BJ (cell line): ENCODE measurements at regions not wholly inside any gene's neighbourhood (a gene's known extent, or its start where the extent isn't known, plus 50 kb on each side); places are given as distances from the start of the nearest gene placed in this dataset.

Experiments
- CTCF ChIA-PET: fragments of 350-600 bp; formaldehyde crosslinking; extraction: SDS; loops from one replicate; lab custom pipeline; 2021; ENCODE audit warnings: antibody characterized with exemption, inconsistent platforms; lab: Yijun Ruan, JAX
- POLR2A ChIA-PET: fragments of 300-600 bp; sonication (Branson Sonifier 250); formaldehyde crosslinking; extraction: SDS; loops from one replicate; lab custom pipeline; 2021; ENCODE audit warnings: antibody characterized with exemption; lab: Charles Lee
- DNase-seq: peaks from one replicate; pipeline ENCODE4 v3.0.0-alpha.2; 2011; ENCODE audit warnings: low read depth
- H3K27me3 ChIP-seq: 2 replicates; pipeline ENCODE4 v1.6.0; 2011; ENCODE audit warnings: low read length; ENCODE audit not compliant: control insufficient read depth, insufficient read depth
- H3K36me3 ChIP-seq: 2 replicates; pipeline ENCODE4 v1.5.1; 2011; ENCODE audit warnings: low read length; ENCODE audit not compliant: control insufficient read depth, insufficient read depth
- H3K4me3 ChIP-seq: 2 replicates; pipeline ENCODE4 v1.5.1; 2011; ENCODE audit warnings: low read depth, mild to moderate bottlenecking, control low read depth, low read length
- TF ChIP-seq, protein P1 (sequence below): IDR thresholded peaks from 2 replicates; pipeline ENCODE4 v1.5.1; 2011; ENCODE audit warnings: low read depth, mild to moderate bottlenecking, control low read depth, inconsistent platforms, low read length, moderate library complexity; ENCODE audit not compliant: insufficient read depth

DNA sequence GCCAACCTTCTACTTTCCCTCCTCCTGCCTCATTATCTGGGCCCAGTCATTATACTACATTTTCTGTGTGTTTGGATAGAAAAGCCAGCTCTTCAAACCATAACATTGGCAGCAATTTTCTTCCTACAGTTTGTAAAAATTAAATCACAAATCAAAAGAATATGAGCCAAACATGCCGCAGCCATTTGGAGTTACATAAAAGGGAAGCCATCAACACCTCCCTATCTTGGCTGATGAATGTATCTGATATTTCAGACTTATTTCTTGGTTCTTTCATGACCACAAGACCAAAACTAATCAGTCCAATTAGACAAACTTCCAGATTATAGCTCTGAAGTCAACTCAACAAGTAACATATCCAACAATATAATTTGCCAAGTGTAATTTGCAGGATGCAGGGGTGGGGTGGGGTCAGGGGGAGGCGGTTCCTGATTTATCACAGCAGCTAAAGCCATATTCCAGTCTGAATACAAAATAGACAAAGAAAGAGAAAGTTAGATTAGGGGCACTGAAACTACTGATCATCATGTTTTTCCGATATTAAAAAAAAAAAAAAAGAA, 89.4 kb upstream of the CNTLN start:
- ChIA-PET POLR2A (interaction anchor here (0.6 kb wide), 1 partner anchor 485 kb away, joined by 5 read pairs; no protein-coding TSS in a partner anchor), CTCF (interaction anchor here (1.0 kb wide), 1 partner anchor 77 kb away, joined by 3 read pairs; no protein-coding TSS in a partner anchor)
- TF ChIP-seq, protein P1, sequence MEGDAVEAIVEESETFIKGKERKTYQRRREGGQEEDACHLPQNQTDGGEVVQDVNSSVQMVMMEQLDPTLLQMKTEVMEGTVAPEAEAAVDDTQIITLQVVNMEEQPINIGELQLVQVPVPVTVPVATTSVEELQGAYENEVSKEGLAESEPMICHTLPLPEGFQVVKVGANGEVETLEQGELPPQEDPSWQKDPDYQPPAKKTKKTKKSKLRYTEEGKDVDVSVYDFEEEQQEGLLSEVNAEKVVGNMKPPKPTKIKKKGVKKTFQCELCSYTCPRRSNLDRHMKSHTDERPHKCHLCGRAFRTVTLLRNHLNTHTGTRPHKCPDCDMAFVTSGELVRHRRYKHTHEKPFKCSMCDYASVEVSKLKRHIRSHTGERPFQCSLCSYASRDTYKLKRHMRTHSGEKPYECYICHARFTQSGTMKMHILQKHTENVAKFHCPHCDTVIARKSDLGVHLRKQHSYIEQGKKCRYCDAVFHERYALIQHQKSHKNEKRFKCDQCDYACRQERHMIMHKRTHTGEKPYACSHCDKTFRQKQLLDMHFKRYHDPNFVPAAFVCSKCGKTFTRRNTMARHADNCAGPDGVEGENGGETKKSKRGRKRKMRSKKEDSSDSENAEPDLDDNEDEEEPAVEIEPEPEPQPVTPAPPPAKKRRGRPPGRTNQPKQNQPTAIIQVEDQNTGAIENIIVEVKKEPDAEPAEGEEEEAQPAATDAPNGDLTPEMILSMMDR: no peak
- no peak for DNase-seq
- no peaks in the 10 kb centered on the region for H3K36me3 ChIP-seq
- H3K27me3 ChIP-seq: 0 out of 2 replicates have a peak, but pooled peaks cover 1% of the 10 kb centered on the region
- H3K4me3 ChIP-seq: no peak overlapping the region

DNA sequence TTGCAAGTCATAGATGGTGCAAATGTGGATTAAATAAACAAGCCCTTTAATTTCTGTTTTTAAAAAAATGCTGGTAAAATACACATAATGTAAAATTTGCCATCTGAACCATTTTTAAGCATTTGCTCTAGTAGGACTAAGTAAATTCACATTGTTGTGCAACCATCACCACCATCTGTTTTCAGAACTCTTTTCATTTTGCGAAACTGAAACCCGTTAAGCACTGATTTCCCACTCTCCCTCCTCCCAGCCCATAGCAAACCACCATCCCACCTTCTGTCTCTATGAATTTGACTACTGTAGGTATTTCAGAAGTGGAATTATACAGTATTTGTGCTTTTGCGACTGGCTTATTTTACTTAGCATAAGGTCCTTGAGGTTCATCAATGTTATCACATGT, 103.3 kb upstream of the CNTLN start:
- Histone ChIP-seq H3K36me3 (no peaks in the 10 kb centered on the region), H3K27me3 (no peaks in the 10 kb centered on the region), H3K4me3 (no peak overlapping the region)
- ChIA-PET POLR2A (no interaction called here), CTCF (no interaction called here)
- no peak for DNase-seq
- TF ChIP-seq, protein P1: no peak

DNA sequence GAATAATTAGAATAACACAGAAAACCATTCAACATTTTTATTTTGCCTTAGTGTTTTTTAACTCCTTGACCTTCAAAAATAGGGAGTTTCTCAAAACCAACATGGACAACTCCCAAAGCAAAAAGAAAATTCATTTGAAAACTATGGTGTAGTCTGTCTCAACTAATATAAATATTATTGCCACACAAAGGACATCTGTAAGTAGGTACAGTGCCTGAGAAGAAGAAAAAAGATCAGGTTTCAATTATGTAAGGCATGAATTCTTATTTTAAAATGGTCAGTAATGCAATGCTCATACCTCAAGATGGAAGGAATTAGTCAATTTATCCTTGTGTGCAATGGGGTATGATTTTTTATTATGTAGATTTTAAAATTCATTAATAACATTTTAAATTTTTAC, 109.6 kb upstream of the CNTLN start:
- POLR2A ChIA-PET: no interaction called here
- TF ChIP-seq, protein P1: no peak
- H3K36me3 ChIP-seq: no peaks in the 10 kb centered on the region
- no peak overlapping the region for H3K4me3 ChIP-seq
- H3K27me3 ChIP-seq: no peaks in the 10 kb centered on the region
- CTCF ChIA-PET: no interaction called here
- DNase-seq: no peak

DNA sequence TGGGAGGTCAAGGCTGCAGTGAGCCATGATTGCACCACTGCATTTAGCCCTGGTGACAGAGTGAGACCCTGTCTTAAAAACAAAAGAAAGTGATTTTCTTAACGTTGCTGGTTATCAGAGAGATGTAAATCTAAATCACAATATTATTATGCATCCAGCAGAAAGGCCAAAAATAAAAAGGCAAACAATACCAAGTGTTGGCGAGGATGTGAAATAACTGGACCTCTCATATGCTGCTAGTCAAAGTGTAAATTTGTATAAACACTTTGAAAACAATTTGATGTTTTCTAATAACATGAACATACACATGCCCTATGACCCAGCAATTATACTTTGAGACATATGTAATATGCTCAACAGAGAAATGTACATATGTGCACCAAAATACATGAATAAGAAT, 110.7 kb upstream of the CNTLN start:
- POLR2A ChIA-PET: no interaction called here
- TF ChIP-seq, protein P1: no peak
- H3K36me3 ChIP-seq: no peaks in the 10 kb centered on the region

DNA sequence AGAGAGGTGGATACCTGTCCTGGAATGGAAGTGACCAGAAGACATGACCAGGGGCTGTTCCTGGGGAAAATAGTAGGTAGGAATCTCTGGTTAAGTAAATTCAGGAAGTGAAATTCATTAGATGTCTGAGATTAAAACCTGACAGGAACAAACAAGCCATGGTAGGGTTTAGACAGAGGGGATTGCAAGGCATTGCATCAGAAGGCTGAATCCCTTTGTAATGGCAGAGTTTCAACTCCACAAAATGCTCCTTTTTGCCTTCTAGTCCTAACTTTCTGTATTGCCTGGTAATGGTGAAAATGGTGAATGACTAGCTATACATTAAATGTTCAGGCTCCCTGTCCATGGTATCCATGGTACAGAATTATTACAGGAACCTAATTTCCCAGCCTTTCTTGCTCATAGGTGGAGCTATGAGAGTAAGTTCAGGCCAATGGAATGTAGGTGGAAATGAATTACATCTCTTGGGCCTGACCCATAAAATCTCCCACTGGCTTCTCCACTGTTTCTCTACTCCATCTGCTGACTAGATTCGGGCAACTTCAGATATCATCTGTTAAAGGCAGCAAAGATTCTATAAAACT, 113.4 kb upstream of the CNTLN start:
- ChIA-PET POLR2A (no interaction called here), CTCF (interaction anchor here (1.4 kb wide), 1 partner anchor 95 kb away, joined by 3 read pairs; no protein-coding TSS in a partner anchor)
- TF ChIP-seq, protein P1: no peak
- no peak for DNase-seq
- Histone ChIP-seq H3K4me3 (no peak overlapping the region), H3K36me3 (no peaks in the 10 kb centered on the region), H3K27me3 (no peaks in the 10 kb centered on the region)

More for the DNA sequence above, 110.7 kb upstream of the CNTLN start:
- Histone ChIP-seq H3K4me3 (no peak overlapping the region), H3K27me3 (no peaks in the 10 kb centered on the region)
- CTCF ChIA-PET: no interaction called here
- no peak for DNase-seq
